Activated naive CD4-positive, alpha-beta T cell treated with anti-CD3 and anti-CD28 coated beads for 36 hours (primary cell): ENCODE measurements at regions not wholly inside any gene's neighbourhood (a gene's known extent, or its start where the extent isn't known, plus 50 kb on each side); places are given as distances from the start of the nearest gene placed in this dataset.

ENCODE experiments used
- CTCF ChIA-PET: fragments of 350-600 bp; sonication (Branson Sonifier 250); formaldehyde crosslinking; loops from one replicate; lab custom pipeline; 2021; ENCODE audit warnings: antibody characterized with exemption; lab: Charles Lee
- DNase-seq: peaks from one replicate; pipeline ENCODE4 v3.0.0-alpha.2; 2020
- H3K27ac Mint-ChIP-seq: one replicate; pipeline ENCODE4 v1.8.0; 2021; ENCODE audit warnings: mild to moderate bottlenecking, mixed read lengths
- H3K27me3 Mint-ChIP-seq: one replicate; pipeline ENCODE4 v1.8.0; 2021; ENCODE audit warnings: low read depth, mixed read lengths
- H3K36me3 Mint-ChIP-seq: one replicate; pipeline ENCODE4 v1.8.0; 2021; ENCODE audit warnings: low read depth, mixed read lengths
- H3K4me1 Mint-ChIP-seq: one replicate; pipeline ENCODE4 v1.8.0; 2021; ENCODE audit warnings: low read depth, mixed read lengths
- H3K4me3 Mint-ChIP-seq: one replicate; pipeline ENCODE4 v1.8.0; 2021; ENCODE audit warnings: mild to moderate bottlenecking, moderate library complexity, mixed read lengths
- H3K9me3 Mint-ChIP-seq: one replicate; pipeline ENCODE4 v1.8.0; 2021; ENCODE audit warnings: mixed read lengths
- intact Hi-C: fragments of 100-400 bp; cut with micrococcal nuclease; formaldehyde crosslinking; loops from one replicate; pipeline ENCODE4 v1.15.1; 2023

DNA sequence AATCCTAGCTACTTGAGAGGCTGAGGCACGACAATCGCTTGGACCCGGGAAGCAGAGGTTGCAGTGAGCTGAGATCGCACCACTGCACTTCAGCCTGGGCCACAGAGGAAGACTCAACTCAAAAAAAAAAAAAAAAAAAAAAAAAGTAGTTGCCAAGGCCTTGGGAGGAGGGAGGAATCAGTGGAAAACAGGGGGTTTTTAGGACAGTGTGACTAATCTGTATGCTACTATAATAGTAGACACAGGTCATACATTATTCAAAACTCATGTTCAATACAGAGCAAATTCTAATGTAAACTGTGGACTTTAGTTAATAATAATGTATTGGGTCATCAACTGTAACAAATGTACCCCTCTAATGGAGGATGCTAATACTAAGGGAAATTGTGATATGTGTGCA lies 51.7 kb upstream of the CTPS1 start:
- H3K27me3 Mint-ChIP-seq: no peaks in the 10 kb centered on the region
- CTCF ChIA-PET: interaction anchor here (1.5 kb wide), 1 partner anchor 22 kb away, joined by 4 read pairs; no protein-coding TSS in a partner anchor
- no peak overlapping the region for H3K27ac Mint-ChIP-seq
- DNase-seq: no peak
- H3K4me3 Mint-ChIP-seq: no peak overlapping the region
- no peaks in the 10 kb centered on the region for H3K36me3 Mint-ChIP-seq
- H3K9me3 Mint-ChIP-seq: no peaks in the 10 kb centered on the region
- intact Hi-C loops: no loop called here
- H3K4me1 Mint-ChIP-seq: peaks cover 3% of the 10 kb centered on the region

DNA sequence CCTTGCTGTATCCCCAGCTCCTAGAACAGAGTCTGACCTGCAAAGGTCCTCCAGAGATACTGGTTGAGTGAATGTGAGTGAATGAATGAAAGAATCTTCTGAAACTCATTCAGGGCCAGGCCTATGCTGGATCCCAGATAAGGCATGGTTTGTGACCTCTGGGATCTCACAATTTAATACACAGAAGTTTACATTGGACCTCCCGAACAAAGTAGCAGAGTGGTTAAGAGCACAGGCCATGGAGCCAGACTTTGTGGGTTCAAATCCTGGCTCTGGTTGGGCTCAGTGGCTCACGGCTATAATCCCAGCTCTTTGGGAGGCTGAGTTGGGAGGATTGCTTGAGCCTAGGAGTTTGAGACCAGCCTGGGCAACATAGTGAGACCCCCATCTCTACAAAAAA lies 50.8 kb upstream of the CTPS1 start:
- intact Hi-C loops: no loop called here
- Mint-ChIP-seq H3K4me1 (peaks cover 3% of the 10 kb centered on the region), H3K27me3 (no peaks in the 10 kb centered on the region), H3K9me3 (no peaks in the 10 kb centered on the region), H3K4me3 (no peak overlapping the region), H3K27ac (no peak overlapping the region), H3K36me3 (no peaks in the 10 kb centered on the region)
- CTCF ChIA-PET: interaction anchor here (0.6 to 1.7 kb wide), 2 partner anchors 16 to 20 kb away, joined by 3 to 4 read pairs; no protein-coding TSS in a partner anchor
- DNase-seq: no peak

GRCh38 chr1:40929155-40929554 lies 50.3 kb upstream of the CTPS1 start:
- CTCF ChIA-PET: interaction anchor here (0.6 to 1.7 kb wide), 2 partner anchors 15 to 20 kb away, joined by 3 to 4 read pairs; no protein-coding TSS in a partner anchor
- intact Hi-C loops: no loop called here
- Mint-ChIP-seq H3K4me3 (no peak overlapping the region), H3K9me3 (no peaks in the 10 kb centered on the region), H3K27ac (no peak overlapping the region), H3K4me1 (peaks cover 3% of the 10 kb centered on the region), H3K36me3 (no peaks in the 10 kb centered on the region), H3K27me3 (no peaks in the 10 kb centered on the region)
- no peak for DNase-seq
